Liver (tissue), 3 donors: ENCODE measurements at regions not wholly inside any gene's neighbourhood (a gene's known extent, or its start where the extent isn't known, plus 50 kb on each side); places are given as distances from the start of the nearest gene placed in this dataset.

Experiments used
- RAD21 ChIP-seq, 2 donors: IDR thresholded peaks; 2 replicates each; pipeline ENCODE4 v1.6.1; 2016; ENCODE audit warnings: antibody characterized with exemption in 2 of 2, mild to moderate bottlenecking in 2 of 2
- REST ChIP-seq: IDR thresholded peaks from 2 replicates; pipeline ENCODE4 v1.6.1; 2016; ENCODE audit warnings: antibody characterized with exemption, mild to moderate bottlenecking
- SP1 ChIP-seq: IDR thresholded peaks from 2 replicates; pipeline ENCODE4 v1.6.1; 2018; ENCODE audit warnings: antibody characterized with exemption, mild to moderate bottlenecking
- YY1 ChIP-seq: IDR thresholded peaks from 2 replicates; pipeline ENCODE4 v1.6.1; 2016; ENCODE audit warnings: antibody characterized with exemption, mild to moderate bottlenecking
- TF ChIP-seq, protein P1 (sequence below): fragments of 150-350 bp; IDR thresholded peaks from 2 replicates; pipeline ENCODE4 v1.5.1; 2017; ENCODE audit warnings: improper control_type of control experiment, low read depth, low read length; ENCODE audit not compliant: missing input control
- TF ChIP-seq, protein P2 (sequence below): IDR thresholded peaks from 2 replicates; pipeline ENCODE4 v1.6.1; 2016; ENCODE audit warnings: antibody characterized with exemption
- donor health status: healthy.
- donor health status: healthy.

DNA sequence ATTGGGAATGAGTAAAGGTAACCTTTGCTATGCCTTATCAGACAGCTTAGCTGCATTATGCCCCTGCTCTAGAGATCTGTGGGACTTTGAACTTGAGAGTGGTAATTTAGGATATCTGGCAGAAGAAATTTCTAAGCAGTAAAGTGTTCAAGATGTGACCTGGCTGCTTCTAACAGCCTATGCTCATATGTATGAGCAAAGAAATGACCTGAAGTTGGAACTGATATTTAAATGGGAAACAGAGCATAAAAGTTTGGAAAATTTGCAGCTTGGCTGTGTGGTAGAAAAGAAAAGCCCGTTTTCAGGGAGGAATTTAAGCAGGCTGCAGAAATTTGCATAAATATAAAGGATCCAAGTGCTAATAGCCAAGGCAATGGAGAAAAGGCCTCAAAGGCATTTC is 90.4 kb downstream of the HHIPL2 start:
- TF ChIP-seq, protein P1, sequence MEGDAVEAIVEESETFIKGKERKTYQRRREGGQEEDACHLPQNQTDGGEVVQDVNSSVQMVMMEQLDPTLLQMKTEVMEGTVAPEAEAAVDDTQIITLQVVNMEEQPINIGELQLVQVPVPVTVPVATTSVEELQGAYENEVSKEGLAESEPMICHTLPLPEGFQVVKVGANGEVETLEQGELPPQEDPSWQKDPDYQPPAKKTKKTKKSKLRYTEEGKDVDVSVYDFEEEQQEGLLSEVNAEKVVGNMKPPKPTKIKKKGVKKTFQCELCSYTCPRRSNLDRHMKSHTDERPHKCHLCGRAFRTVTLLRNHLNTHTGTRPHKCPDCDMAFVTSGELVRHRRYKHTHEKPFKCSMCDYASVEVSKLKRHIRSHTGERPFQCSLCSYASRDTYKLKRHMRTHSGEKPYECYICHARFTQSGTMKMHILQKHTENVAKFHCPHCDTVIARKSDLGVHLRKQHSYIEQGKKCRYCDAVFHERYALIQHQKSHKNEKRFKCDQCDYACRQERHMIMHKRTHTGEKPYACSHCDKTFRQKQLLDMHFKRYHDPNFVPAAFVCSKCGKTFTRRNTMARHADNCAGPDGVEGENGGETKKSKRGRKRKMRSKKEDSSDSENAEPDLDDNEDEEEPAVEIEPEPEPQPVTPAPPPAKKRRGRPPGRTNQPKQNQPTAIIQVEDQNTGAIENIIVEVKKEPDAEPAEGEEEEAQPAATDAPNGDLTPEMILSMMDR = no peak
- TF ChIP-seq RAD21 (IDR thresholded peaks at IDR 0.05) (no peak), SP1 (no peak), YY1 (no peak), REST (no peak)
- TF ChIP-seq, protein P2, sequence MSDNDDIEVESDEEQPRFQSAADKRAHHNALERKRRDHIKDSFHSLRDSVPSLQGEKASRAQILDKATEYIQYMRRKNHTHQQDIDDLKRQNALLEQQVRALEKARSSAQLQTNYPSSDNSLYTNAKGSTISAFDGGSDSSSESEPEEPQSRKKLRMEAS = no peak
